Activated naive CD8-positive, alpha-beta T cell treated with anti-CD3 and anti-CD28 coated beads, Interleukin-2, amount 50 U/mL, for 16 hours (primary cell): ENCODE measurements at regions not wholly inside any gene's neighbourhood (a gene's known extent, or its start where the extent isn't known, plus 50 kb on each side); places are given as distances from the start of the nearest gene placed in this dataset.
"Not testable (repeated sequence)": the region's sequence is repeated elsewhere in the genome, so short reads cannot be mapped to it uniquely, and the experiment has no call there.

Source experiments
- DNase-seq: peaks from one replicate; pipeline ENCODE4 v3.0.0-alpha.2; 2020; ENCODE audit warnings: low read depth, low spot score

GRCh38 chr11:122604621-122605020 is 50.9 kb upstream of the UBASH3B start:
- no peak for DNase-seq

GRCh38 chr11:122601141-122602125 is 54.1 kb upstream of the UBASH3B start:
- no peak for DNase-seq

- no peak for DNase-seq
Measured at GRCh38 chr11:122600290-122600689, 55.2 kb upstream of the UBASH3B start.

GRCh38 chr11:122599434-122599833 is 56.1 kb upstream of the UBASH3B start:
- no peak for DNase-seq

- no peak for DNase-seq
Measured at GRCh38 chr11:122598971-122599370, 56.6 kb upstream of the UBASH3B start.

GRCh38 chr11:122597511-122597910 is 58.0 kb upstream of the UBASH3B start:
- DNase-seq, result no peak

- no peak for DNase-seq
Measured at GRCh38 chr11:122594986-122595645, 60.4 kb upstream of the UBASH3B start.

GRCh38 chr11:122593473-122594420 is 61.8 kb upstream of the UBASH3B start:
- no peak for DNase-seq

- no peak for DNase-seq
Measured at GRCh38 chr11:122592641-122593040, 62.9 kb upstream of the UBASH3B start.

- DNase-seq, result no peak
Measured at GRCh38 chr11:122584670-122585069, 70.9 kb upstream of the UBASH3B start.

GRCh38 chr11:122580071-122580470 is 75.5 kb upstream of the UBASH3B start:
- DNase-seq, result not testable (repeated sequence)

GRCh38 chr11:122578171-122578825 is 77.2 kb upstream of the UBASH3B start:
- no peak for DNase-seq

- DNase-seq, result no peak
Measured at GRCh38 chr11:122572592-122572991, 82.9 kb upstream of the UBASH3B start.

- DNase-seq, result no peak
Measured at GRCh38 chr11:122563761-122564160, 91.8 kb upstream of the UBASH3B start.

GRCh38 chr11:122559734-122560382 is 95.7 kb upstream of the UBASH3B start:
- DNase-seq, result no peak

GRCh38 chr11:122559218-122559617 is 96.3 kb upstream of the UBASH3B start:
- DNase-seq, result not testable (repeated sequence)

- DNase-seq, result not testable (repeated sequence)
Measured at GRCh38 chr11:122557163-122557562, 98.4 kb upstream of the UBASH3B start.

- peak; percentile 12 for DNase-seq
Measured at GRCh38 chr11:122556605-122557004, 98.9 kb upstream of the UBASH3B start.

- no peak for DNase-seq
Measured at GRCh38 chr11:122538060-122538459, 117.5 kb upstream of the UBASH3B start.

- no peak for DNase-seq
Measured at GRCh38 chr11:122524898-122525297, 130.6 kb upstream of the UBASH3B start.
